HepG2 (cell line): ENCODE measurements at regions not wholly inside any gene's neighbourhood (a gene's known extent, or its start where the extent isn't known, plus 50 kb on each side); places are given as distances from the start of the nearest gene placed in this dataset.

Experiments used
- MZF1 ChIP-seq: sonication (generic); formaldehyde crosslinking; IDR thresholded peaks from 2 replicates; pipeline ENCODE4 v1.8.1; 2023; ENCODE audit warnings: mild to moderate bottlenecking, missing genetic modification reagents, borderline replicate concordance
- TBX3 ChIP-seq: fragments of 450-650 bp; IDR thresholded peaks from 2 replicates; pipeline ENCODE4 v1.6.1; 2017; ENCODE audit warnings: antibody characterized with exemption, mild to moderate bottlenecking, inconsistent platforms, borderline replicate concordance
- ZNF30 ChIP-seq: sonication (generic); formaldehyde crosslinking; IDR thresholded peaks from 2 replicates; pipeline ENCODE4 v1.5.0; 2020; ENCODE audit warnings: mild to moderate bottlenecking, missing genetic modification reagents
- ZNF501 ChIP-seq: sonication (generic); formaldehyde crosslinking; IDR thresholded peaks from 2 replicates; pipeline ENCODE4 v1.5.1; 2020; ENCODE audit warnings: mild to moderate bottlenecking, moderate library complexity, missing genetic modification reagents
- ZNF549 ChIP-seq: sonication (generic); formaldehyde crosslinking; IDR thresholded peaks from 2 replicates; pipeline ENCODE4 v1.5.0; 2020; ENCODE audit warnings: missing genetic modification reagents
- ZNF615 ChIP-seq: sonication (generic); formaldehyde crosslinking; IDR thresholded peaks from 2 replicates; pipeline ENCODE4 v1.5.0; 2020; ENCODE audit warnings: mild to moderate bottlenecking, missing genetic modification reagents, borderline replicate concordance
- ZNF720 ChIP-seq: sonication (generic); formaldehyde crosslinking; IDR thresholded peaks from 2 replicates; pipeline ENCODE4 v1.4.0; 2020; ENCODE audit warnings: missing genetic modification reagents
- TF ChIP-seq, protein P1 (sequence below), 2 experiments: fragments of 450-650 bp in 1 of 2; sonication (generic) in 1 of 2; formaldehyde crosslinking in 1 of 2; IDR thresholded peaks; 2 replicates each; pipeline versions ENCODE4 v1.6.1 to v1.8.0; 2016 to 2022; ENCODE audit warnings: antibody characterized with exemption in 1 of 2, mild to moderate bottlenecking in 1 of 2, missing genetic modification reagents in 1 of 2

DNA sequence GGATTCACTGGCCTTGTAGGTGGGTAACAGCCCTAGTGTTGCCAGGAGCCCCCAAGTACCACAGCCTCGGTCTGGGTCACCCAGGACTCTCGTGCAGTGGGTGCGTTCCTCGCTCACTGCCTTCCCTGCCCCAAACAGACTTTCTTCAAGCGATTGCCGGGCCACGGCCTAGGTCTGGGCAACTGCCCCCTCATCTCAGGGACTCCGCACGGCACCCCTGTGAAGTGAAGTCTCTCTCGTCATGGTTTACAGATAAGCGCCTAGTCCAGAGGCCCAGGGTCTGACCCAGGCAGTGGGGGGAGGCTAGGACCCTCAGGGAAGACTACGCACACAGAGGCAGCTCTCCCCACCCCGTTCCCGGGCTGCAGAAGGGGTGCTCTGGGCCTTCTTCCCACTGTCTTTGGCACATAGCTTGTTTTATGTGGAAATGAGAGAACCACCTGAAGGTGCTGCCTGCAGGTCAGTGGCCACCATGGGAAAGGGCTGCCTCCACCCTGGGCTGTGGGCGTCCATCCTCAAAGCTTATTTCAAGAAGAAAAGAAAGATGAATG is 220.8 kb downstream of the ERMARD start (continued):
- TF ChIP-seq ZNF501 = no peak
- TF ChIP-seq, protein P1, sequence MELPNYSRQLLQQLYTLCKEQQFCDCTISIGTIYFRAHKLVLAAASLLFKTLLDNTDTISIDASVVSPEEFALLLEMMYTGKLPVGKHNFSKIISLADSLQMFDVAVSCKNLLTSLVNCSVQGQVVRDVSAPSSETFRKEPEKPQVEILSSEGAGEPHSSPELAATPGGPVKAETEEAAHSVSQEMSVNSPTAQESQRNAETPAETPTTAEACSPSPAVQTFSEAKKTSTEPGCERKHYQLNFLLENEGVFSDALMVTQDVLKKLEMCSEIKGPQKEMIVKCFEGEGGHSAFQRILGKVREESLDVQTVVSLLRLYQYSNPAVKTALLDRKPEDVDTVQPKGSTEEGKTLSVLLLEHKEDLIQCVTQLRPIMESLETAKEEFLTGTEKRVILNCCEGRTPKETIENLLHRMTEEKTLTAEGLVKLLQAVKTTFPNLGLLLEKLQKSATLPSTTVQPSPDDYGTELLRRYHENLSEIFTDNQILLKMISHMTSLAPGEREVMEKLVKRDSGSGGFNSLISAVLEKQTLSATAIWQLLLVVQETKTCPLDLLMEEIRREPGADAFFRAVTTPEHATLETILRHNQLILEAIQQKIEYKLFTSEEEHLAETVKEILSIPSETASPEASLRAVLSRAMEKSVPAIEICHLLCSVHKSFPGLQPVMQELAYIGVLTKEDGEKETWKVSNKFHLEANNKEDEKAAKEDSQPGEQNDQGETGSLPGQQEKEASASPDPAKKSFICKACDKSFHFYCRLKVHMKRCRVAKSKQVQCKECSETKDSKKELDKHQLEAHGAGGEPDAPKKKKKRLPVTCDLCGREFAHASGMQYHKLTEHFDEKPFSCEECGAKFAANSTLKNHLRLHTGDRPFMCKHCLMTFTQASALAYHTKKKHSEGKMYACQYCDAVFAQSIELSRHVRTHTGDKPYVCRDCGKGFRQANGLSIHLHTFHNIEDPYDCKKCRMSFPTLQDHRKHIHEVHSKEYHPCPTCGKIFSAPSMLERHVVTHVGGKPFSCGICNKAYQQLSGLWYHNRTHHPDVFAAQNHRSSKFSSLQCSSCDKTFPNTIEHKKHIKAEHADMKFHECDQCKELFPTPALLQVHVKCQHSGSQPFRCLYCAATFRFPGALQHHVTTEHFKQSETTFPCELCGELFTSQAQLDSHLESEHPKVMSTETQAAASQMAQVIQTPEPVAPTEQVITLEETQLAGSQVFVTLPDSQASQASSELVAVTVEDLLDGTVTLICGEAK (IDR thresholded peaks at IDR 0.05) = no peak
- TF ChIP-seq, protein P1 (CRISPR knock-in tag; IDR thresholded peaks at IDR 0.05) = no peak
- no peak for TF ChIP-seq ZNF720 (CRISPR knock-in tag)
- no peak for TF ChIP-seq ZNF549 (CRISPR knock-in tag)
- TF ChIP-seq ZNF615 (CRISPR knock-in tag) = no peak
- TF ChIP-seq MZF1 (CRISPR knock-in tag) = no peak
- TF ChIP-seq TBX3 = no peak
- no peak for TF ChIP-seq ZNF30 (CRISPR knock-in tag)
